Esophagus muscularis mucosa (tissue), 4 donors: ENCODE measurements at regions not wholly inside any gene's neighbourhood (a gene's known extent, or its start where the extent isn't known, plus 50 kb on each side); places are given as distances from the start of the nearest gene placed in this dataset.

Source experiments
- EP300 ChIP-seq: sonication (generic); formaldehyde crosslinking; IDR thresholded peaks from one replicate; pipeline ENCODE4 v1.6.1; 2017; ENCODE audit warnings: antibody characterized with exemption
- POLR2A ChIP-seq: fragments of 450-650 bp; IDR thresholded peaks from one replicate; pipeline ENCODE4 v1.6.1; 2017; ENCODE audit warnings: antibody characterized with exemption, moderate library complexity, mild to moderate bottlenecking, low read depth
- POLR2AphosphoS5 ChIP-seq, 2 donors: sonication (generic); formaldehyde crosslinking; IDR thresholded peaks; one replicate each; pipeline ENCODE4 v1.6.1; 2017; ENCODE audit warnings: antibody characterized with exemption in 2 of 2
- TF ChIP-seq, protein P1 (sequence below), 3 experiments: fragments of 200-600 bp in 2 of 3; fragments of 450-650 bp in 1 of 3; sonication (generic) in 2 of 3; IDR thresholded peaks; one replicate each; pipeline ENCODE4 v1.5.1; 2017 to 2019; ENCODE audit warnings: antibody characterized with exemption in 3 of 3, mild to moderate bottlenecking in 2 of 3, moderate library complexity in 1 of 3

- TF ChIP-seq, protein P1, sequence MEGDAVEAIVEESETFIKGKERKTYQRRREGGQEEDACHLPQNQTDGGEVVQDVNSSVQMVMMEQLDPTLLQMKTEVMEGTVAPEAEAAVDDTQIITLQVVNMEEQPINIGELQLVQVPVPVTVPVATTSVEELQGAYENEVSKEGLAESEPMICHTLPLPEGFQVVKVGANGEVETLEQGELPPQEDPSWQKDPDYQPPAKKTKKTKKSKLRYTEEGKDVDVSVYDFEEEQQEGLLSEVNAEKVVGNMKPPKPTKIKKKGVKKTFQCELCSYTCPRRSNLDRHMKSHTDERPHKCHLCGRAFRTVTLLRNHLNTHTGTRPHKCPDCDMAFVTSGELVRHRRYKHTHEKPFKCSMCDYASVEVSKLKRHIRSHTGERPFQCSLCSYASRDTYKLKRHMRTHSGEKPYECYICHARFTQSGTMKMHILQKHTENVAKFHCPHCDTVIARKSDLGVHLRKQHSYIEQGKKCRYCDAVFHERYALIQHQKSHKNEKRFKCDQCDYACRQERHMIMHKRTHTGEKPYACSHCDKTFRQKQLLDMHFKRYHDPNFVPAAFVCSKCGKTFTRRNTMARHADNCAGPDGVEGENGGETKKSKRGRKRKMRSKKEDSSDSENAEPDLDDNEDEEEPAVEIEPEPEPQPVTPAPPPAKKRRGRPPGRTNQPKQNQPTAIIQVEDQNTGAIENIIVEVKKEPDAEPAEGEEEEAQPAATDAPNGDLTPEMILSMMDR (IDR thresholded peaks at IDR 0.05): no peak
- TF ChIP-seq EP300 (no peak), POLR2AphosphoS5 (IDR thresholded peaks at IDR 0.05) (peak in 1 of 2 donors; percentile 14), POLR2A (no peak)
Measured at GRCh38 chr1:67629370-67630075, 55.5 kb upstream of the GADD45A start.
